HCT116 (cell line): ENCODE measurements at regions not wholly inside any gene's neighbourhood (a gene's known extent, or its start where the extent isn't known, plus 50 kb on each side); places are given as distances from the start of the nearest gene placed in this dataset.

Experiments used
- ATAC-seq: fragments of 200-7000 bp; cut with Tn5 transposase; 2 replicates; pipeline ENCODE4 v1.9.1; 2020; ENCODE audit warnings: mild to moderate bottlenecking, moderate library complexity
- BruUV-seq: library from RNA; stranded (reverse); fragments of 400-500 nt; replicated peaks from 2 replicates; lab custom pipeline; 2021; lab: Mats Ljungman, UMichigan
- CTCF ChIA-PET: fragments of 300-600 bp; sonication (Branson Sonifier 250); formaldehyde crosslinking; loops from one replicate; lab custom pipeline; 2021; ENCODE audit warnings: antibody characterized with exemption; lab: Charles Lee
- POLR2A ChIA-PET: fragments of 300-600, 350-600 bp; sonication (Branson Sonifier 250); formaldehyde crosslinking; loops from one replicate; lab custom pipeline; 2021; ENCODE audit warnings: antibody characterized with exemption; lab: Charles Lee
- RAD21 ChIA-PET, 2 experiments: fragments of 300-600 bp; sonication (Branson Sonifier 250); formaldehyde crosslinking; loops; one replicate each; lab custom pipeline; 2023; ENCODE audit warnings: low total read pairs in 2 of 2; ENCODE audit not compliant: uncharacterized antibody in 2 of 2, unreplicated experiment in 2 of 2, low non-redundant PET in 1 of 2; lab: Charles Lee
- DNase-seq: peaks from one replicate; pipeline ENCODE4 v3.0.0-alpha.2; 2010; ENCODE audit warnings: low read depth, low spot score
- H2AFZ ChIP-seq: fragments of 200-600 bp; shearing (Covaris generic), sonication (generic); 2 replicates; pipeline ENCODE4 v1.6.1; 2017; ENCODE audit warnings: low read depth, mixed run types, mixed read lengths, antibody characterized with exemption, low read length; ENCODE audit not compliant: poor library complexity, severe bottlenecking
- H3K27ac ChIP-seq: 2 replicates; pipeline ENCODE4 v1.5.1; 2012; ENCODE audit warnings: low read depth, low read length
- H3K27me3 ChIP-seq: fragments of 200-600 bp; sonication (generic); 2 replicates; pipeline ENCODE4 v1.6.1; 2016; ENCODE audit warnings: mixed run types, low read length, mixed read lengths; ENCODE audit not compliant: insufficient read depth
- H3K36me3 ChIP-seq, 2 experiments: fragments of 200-500 bp in 1 of 2; fragments of 200-600 bp in 1 of 2; sonication (Bioruptor generic) in 1 of 2; sonication (generic) in 1 of 2; 2 replicates each; pipeline versions ENCODE4 v1.5.1 to v1.6.1; 2014 to 2016; ENCODE audit warnings: low read length in 2 of 2, inconsistent platforms in 1 of 2, mixed read lengths in 1 of 2, mixed run types in 1 of 2; ENCODE audit not compliant: insufficient read depth in 2 of 2, control insufficient read depth in 1 of 2
- H3K4me1 ChIP-seq, 2 experiments: fragments of 200-600 bp in 1 of 2; sonication (generic) in 1 of 2; 2 replicates each; pipeline versions ENCODE4 v1.5.1 to v1.6.1; 2012 to 2017; ENCODE audit warnings: low read length in 2 of 2, inconsistent platforms in 1 of 2, mild to moderate bottlenecking in 1 of 2, mixed read lengths in 1 of 2, mixed run types in 1 of 2, moderate library complexity in 1 of 2; ENCODE audit not compliant: insufficient read depth in 2 of 2, control insufficient read depth in 1 of 2
- H3K4me2 ChIP-seq: fragments of 200-600 bp; sonication (generic); 2 replicates; pipeline ENCODE4 v1.6.1; 2017; ENCODE audit warnings: mixed run types, low read length, mixed read lengths
- H3K4me3 ChIP-seq, 2 experiments: fragments of 200-600 bp in 1 of 2; sonication (generic) in 1 of 2; replicated peaks in 1 of 2; 2 replicates each; pipeline ENCODE4 v1.5.1; 2011 to 2016; ENCODE audit warnings: low read length in 2 of 2, control low read depth in 1 of 2, low read depth in 1 of 2, mild to moderate bottlenecking in 1 of 2, mixed read lengths in 1 of 2, mixed run types in 1 of 2
- H3K79me2 ChIP-seq: fragments of 200-600 bp; sonication (generic); 2 replicates; pipeline ENCODE4 v1.6.1; 2017; ENCODE audit warnings: mild to moderate bottlenecking, mixed run types, low read length, moderate library complexity, mixed read lengths; ENCODE audit not compliant: insufficient read depth
- H3K9ac ChIP-seq: fragments of 200-600 bp; sonication (generic); 2 replicates; pipeline ENCODE4 v1.6.1; 2016; ENCODE audit warnings: low read length, mixed read lengths
- H3K9me2 ChIP-seq: fragments of 200-600 bp; sonication (generic), shearing (Covaris generic); 2 replicates; pipeline ENCODE4 v1.6.1; 2017; ENCODE audit warnings: mixed run types, mild to moderate bottlenecking, moderate library complexity; ENCODE audit not compliant: insufficient read depth
- H3K9me3 ChIP-seq, 2 experiments: fragments of 200-500 bp in 1 of 2; fragments of 200-600 bp in 1 of 2; sonication (Bioruptor generic) in 1 of 2; sonication (generic) in 1 of 2; 2 replicates each; pipeline ENCODE4 v1.6.1; 2014 to 2017; ENCODE audit warnings: low read length in 2 of 2, mixed read lengths in 2 of 2, inconsistent platforms in 1 of 2, low read depth in 1 of 2, mild to moderate bottlenecking in 1 of 2, mixed run types in 1 of 2, moderate library complexity in 1 of 2; ENCODE audit not compliant: control insufficient read depth in 1 of 2, insufficient read depth in 1 of 2
- H4K20me1 ChIP-seq: fragments of 200-600 bp; sonication (generic), shearing (Covaris generic); 2 replicates; pipeline ENCODE4 v1.6.1; 2017; ENCODE audit warnings: mixed run types, mild to moderate bottlenecking, moderate library complexity; ENCODE audit not compliant: insufficient read depth
- CEBPB ChIP-seq: IDR thresholded peaks from 2 replicates; pipeline ENCODE4 v1.6.1; 2012; ENCODE audit warnings: low read depth
- ELF1 ChIP-seq: IDR thresholded peaks from 2 replicates; pipeline ENCODE4 v1.6.1; 2012; ENCODE audit warnings: low read depth, borderline replicate concordance
- FOSL1 ChIP-seq: IDR thresholded peaks from 2 replicates; pipeline ENCODE4 v1.6.1; 2012; ENCODE audit warnings: low read depth
- POLR2A ChIP-seq: IDR thresholded peaks from 2 replicates; pipeline ENCODE4 v1.7.0; 2011; ENCODE audit warnings: borderline replicate concordance; ENCODE audit not compliant: insufficient read depth, insufficient read length; ENCODE audit errors: extremely low read depth
- POLR2AphosphoS5 ChIP-seq: IDR thresholded peaks from 2 replicates; pipeline ENCODE4 v1.6.1; 2011; ENCODE audit warnings: mild to moderate bottlenecking, low read depth, low read length, moderate library complexity
- RAD21 ChIP-seq: IDR thresholded peaks from 2 replicates; pipeline ENCODE4 v1.6.1; 2012; ENCODE audit warnings: low read depth, mild to moderate bottlenecking
- REST ChIP-seq: IDR thresholded peaks from 2 replicates; pipeline ENCODE4 v1.6.1; 2012; ENCODE audit warnings: low read depth
- SIN3A ChIP-seq: IDR thresholded peaks from 2 replicates; pipeline ENCODE4 v1.6.1; 2012; ENCODE audit warnings: low read depth
- SP1 ChIP-seq: IDR thresholded peaks from 2 replicates; pipeline ENCODE4 v1.6.1; 2012; ENCODE audit warnings: low read depth
- SRF ChIP-seq: IDR thresholded peaks from 2 replicates; pipeline ENCODE4 v1.6.1; 2012; ENCODE audit warnings: low read depth
- TCF7L2 ChIP-seq: IDR thresholded peaks from 2 replicates; pipeline ENCODE4 v1.7.0; 2011; ENCODE audit warnings: borderline replicate concordance, inconsistent platforms; ENCODE audit not compliant: insufficient read depth, insufficient read length; ENCODE audit errors: extremely low read depth
- ZFX ChIP-seq: fragments of 450-650 bp; IDR thresholded peaks from 2 replicates; pipeline ENCODE4 v1.6.1; 2017
- intact Hi-C: fragments of 100-400 bp; cut with micrococcal nuclease; formaldehyde crosslinking; loops from 2 replicates; pipeline ENCODE4 v1.10.0; 2022

DNA sequence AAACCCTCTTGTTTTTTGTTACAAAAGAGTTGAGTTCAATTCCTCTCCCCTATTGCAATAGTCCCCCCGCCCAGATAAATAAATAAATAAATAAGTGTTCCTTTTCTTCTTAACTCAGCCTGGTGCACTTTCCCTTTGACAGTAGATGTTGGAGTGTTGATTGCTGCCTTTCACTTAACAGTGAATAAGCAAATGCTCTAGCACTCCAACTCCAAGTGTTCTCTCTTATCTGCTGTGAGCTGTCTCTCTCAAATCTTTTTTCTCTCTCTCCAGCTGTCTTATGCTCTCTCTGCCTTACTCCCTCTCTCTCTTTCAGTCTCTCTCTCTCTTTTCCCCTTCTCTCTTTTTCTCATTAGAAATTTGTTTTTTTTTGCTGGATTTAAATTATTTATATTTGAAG, 216.7 kb downstream of the TMX3 start:
- no TSS peak for BruUV-seq
- H3K27me3 ChIP-seq, result no peaks in the 10 kb centered on the region
- no peaks in the 10 kb centered on the region for H3K9me2 ChIP-seq
- ChIA-PET RAD21 (no interaction called here), POLR2A (no interaction called here)
- H3K4me3 ChIP-seq, result no peak overlapping the region
- no peak overlapping the region for H2AFZ ChIP-seq
- H3K79me2 ChIP-seq, result no peaks in the 10 kb centered on the region
- intact Hi-C loops, result no loop called here
- TF ChIP-seq ZFX, result no peak
- no peak for TF ChIP-seq FOSL1
- TF ChIP-seq POLR2AphosphoS5, result no peak
- no peak for TF ChIP-seq REST
- TF ChIP-seq CEBPB, result no peak
- no peak for TF ChIP-seq POLR2A
- TF ChIP-seq TCF7L2, result no peak
- no peak for TF ChIP-seq SP1
- no peak for TF ChIP-seq SRF
- TF ChIP-seq SIN3A, result no peak
- no peak for TF ChIP-seq ELF1
- no peak for TF ChIP-seq RAD21
- TF ChIP-seq, all 23 proteins: peak for 0
- Histone ChIP-seq H3K4me1 (no peaks in the 10 kb centered on the region), H3K9me3 (peaks cover 5% of the 10 kb centered on the region in 2 experiments; a peak in 2 of 4 replicates), H3K27ac (no peak overlapping the region), H3K9ac (no peak overlapping the region), H4K20me1 (no peaks in the 10 kb centered on the region), H3K4me2 (no peak overlapping the region), H3K36me3 (no peaks in the 10 kb centered on the region)
- ATAC-seq, result no peak
- CTCF ChIA-PET, result no interaction called here
- DNase-seq, result no peak
